A549 (cell line): ENCODE measurements at regions not wholly inside any gene's neighbourhood (a gene's known extent, or its start where the extent isn't known, plus 50 kb on each side); places are given as distances from the start of the nearest gene placed in this dataset.

Source experiments
- ATAC-seq, 2 experiments: fragments of 200-7000 bp in 1 of 2; fragments of >200 bp in 1 of 2; cut with Nextera tagmentation in 1 of 2; cut with Tn5 transposase in 1 of 2; 3 replicates each; pipeline versions ENCODE4 v1.8.0 to v1.9.1; 2018 to 2020; ENCODE audit warnings: mild to moderate bottlenecking in 1 of 2, moderate library complexity in 1 of 2
- CTCF ChIA-PET: fragments of 300-600 bp; sonication (Branson Sonifier 250); formaldehyde crosslinking; extraction: SDS; loops from one replicate; lab custom pipeline; 2021; ENCODE audit warnings: antibody characterized with exemption, inconsistent platforms; lab: Yijun Ruan, JAX
- POLR2A ChIA-PET: fragments of 350-600 bp; formaldehyde crosslinking; extraction: SDS; loops from one replicate; lab custom pipeline; 2021; ENCODE audit warnings: antibody characterized with exemption, inconsistent platforms; lab: Yijun Ruan, JAX
- DNase-seq, 2 experiments: peaks; one replicate each; pipeline versions ENCODE4 v3.0.0 to v3.0.0-alpha.2; 2011 to 2016; ENCODE audit warnings: low read depth in 1 of 2, low spot score in 1 of 2
- FAIRE-seq: peaks from 2 replicates; lab custom pipeline; 2011; peaks lifted over from hg19 to GRCh38; lab: Jason Lieb, UNC
- H3K27ac ChIP-seq, 2 experiments: fragments of >200 bp; sonication (Bioruptor Twin); formaldehyde crosslinking; 3 replicates each; pipeline ENCODE4 v1.5.1; 2016 to 2017
- H3K4me1 ChIP-seq: fragments of >200 bp; sonication (Bioruptor Twin); formaldehyde crosslinking; 3 replicates; pipeline ENCODE4 v1.6.1; 2016
- H3K4me2 ChIP-seq: fragments of >200 bp; sonication (Bioruptor Twin); formaldehyde crosslinking; 3 replicates; pipeline ENCODE4 v1.6.1; 2016
- H3K4me3 ChIP-seq: fragments of >200 bp; sonication (Bioruptor Twin); formaldehyde crosslinking; 3 replicates; pipeline ENCODE4 v1.5.1; 2016
- H3K9me3 ChIP-seq: fragments of >200 bp; sonication (Bioruptor Twin); formaldehyde crosslinking; 3 replicates; pipeline ENCODE4 v1.6.1; 2016
- BCL3 ChIP-seq: fragments of >200 bp; sonication (Bioruptor Twin); formaldehyde crosslinking; IDR thresholded peaks from 3 replicates; pipeline ENCODE4 v1.6.1; 2016
- CBX2 ChIP-seq: fragments of 200-600 bp; sonication (generic); IDR thresholded peaks from 2 replicates; pipeline ENCODE4 v1.6.1; 2016; ENCODE audit warnings: low read depth, mild to moderate bottlenecking, borderline replicate concordance
- EHF ChIP-seq: fragments of 250-450 bp; sonication (Bioruptor Pico); IDR thresholded peaks from 2 replicates; pipeline ENCODE4 v1.5.0; 2020; ENCODE audit warnings: mild to moderate bottlenecking
- ELK1 ChIP-seq: fragments of 150-350 bp; IDR thresholded peaks from 2 replicates; pipeline ENCODE4 v1.6.1; 2014; ENCODE audit warnings: low read depth, mild to moderate bottlenecking, low read length
- HMGXB4 ChIP-seq: fragments of 250-450 bp; sonication (Bioruptor Pico); IDR thresholded peaks from 2 replicates; pipeline ENCODE4 v1.5.0; 2021; ENCODE audit warnings: mild to moderate bottlenecking, moderate library complexity, borderline replicate concordance
- MYC ChIP-seq: IDR thresholded peaks from 2 replicates; pipeline ENCODE4 v1.6.1; 2012; ENCODE audit warnings: mild to moderate bottlenecking, inconsistent platforms, low read length, improper control_type of control experiment, borderline replicate concordance
- NR3C1 ChIP-seq: fragments of >200 bp; sonication (Bioruptor Twin); formaldehyde crosslinking; IDR thresholded peaks from 3 replicates; pipeline ENCODE4 v1.6.1; 2017
- PBX3 ChIP-seq: IDR thresholded peaks from 2 replicates; pipeline ENCODE4 v1.6.1; 2012
- PHF8 ChIP-seq: fragments of 200-600 bp; sonication (generic); IDR thresholded peaks from 2 replicates; pipeline ENCODE4 v1.6.1; 2016; ENCODE audit warnings: low read depth, mild to moderate bottlenecking, antibody characterized with exemption, moderate library complexity, borderline replicate concordance
- RAD21 ChIP-seq, 2 experiments: fragments of >200 bp in 1 of 2; sonication (Bioruptor Twin) in 1 of 2; formaldehyde crosslinking in 1 of 2; IDR thresholded peaks in 1 of 2; conservative IDR thresholded peaks in 1 of 2; 2 replicates in 1 of 2; 3 replicates in 1 of 2; pipeline ENCODE4 v1.6.1; 2012 to 2018; ENCODE audit warnings: inconsistent platforms in 1 of 2
- RCOR1 ChIP-seq: fragments of 150-350 bp; IDR thresholded peaks from 2 replicates; pipeline ENCODE4 v1.6.1; 2014; ENCODE audit warnings: antibody characterized with exemption, low read length, low read depth
- REST ChIP-seq: fragments of 200-600 bp; sonication (generic); IDR thresholded peaks from 2 replicates; pipeline ENCODE4 v1.6.1; 2016; ENCODE audit warnings: antibody characterized with exemption, mild to moderate bottlenecking, moderate library complexity
- ZFP36 ChIP-seq: fragments of 450-650 bp; IDR thresholded peaks from 2 replicates; pipeline ENCODE4 v1.6.1; 2014; ENCODE audit warnings: borderline replicate concordance; ENCODE audit not compliant: partially characterized antibody
- WGBS: methylation state at CpG from one replicate; pipeline ENCODE4 v1.1.6; 2017; ENCODE audit errors: missing lambda C conversion rate; 5-methylcytosine and 5-hydroxymethylcytosine counted together

- ChIA-PET POLR2A (no interaction called here), CTCF (no interaction called here)
- no peak for FAIRE-seq
- DNase-seq, result no peak
- TF ChIP-seq CBX2, result no peak
- TF ChIP-seq REST, result no peak
- TF ChIP-seq MYC, result no peak
- TF ChIP-seq PBX3, result no peak
- TF ChIP-seq BCL3, result no peak
- no peak for TF ChIP-seq EHF (CRISPR knock-in tag)
- no peak for TF ChIP-seq ZFP36
- TF ChIP-seq HMGXB4 (CRISPR knock-in tag), result no peak
- TF ChIP-seq NR3C1, result no peak
- TF ChIP-seq ELK1, result no peak
- under 1% methylated on average over 6 of the region's 6 CpGs for WGBS
- Histone ChIP-seq H3K4me3 (no peak overlapping the region), H3K27ac (no peak overlapping the region), H3K9me3 (no peaks in the 10 kb centered on the region), H3K4me2 (no peak overlapping the region), H3K4me1 (no peaks in the 10 kb centered on the region)
- no peak for ATAC-seq
Observed at GRCh38 chr5:158294701-158295100, 435.8 kb upstream of the CLINT1 start.

GRCh38 chr5:158292981-158293380 is 434.0 kb upstream of the CLINT1 start:
- no peak for ATAC-seq
- Histone ChIP-seq H3K9me3 (no peaks in the 10 kb centered on the region), H3K4me1 (no peaks in the 10 kb centered on the region), H3K27ac (no peak overlapping the region), H3K4me3 (no peak overlapping the region), H3K4me2 (no peak overlapping the region)
- no peak for FAIRE-seq
- DNase-seq, result no peak
- POLR2A ChIA-PET, result no interaction called here
- TF ChIP-seq BCL3 (no peak), RAD21 (conservative IDR thresholded peaks at IDR 0.05 in 1 of 2, IDR thresholded peaks at IDR 0.05 in 1 of 2) (no peak), PHF8 (no peak), RCOR1 (no peak)
- CTCF ChIA-PET, result no interaction called here
- WGBS, result 2% methylated on average over 1 of the region's 1 CpG
